ENCODE measurements at regions not wholly inside any gene's neighbourhood (a gene's known extent, or its start where the extent isn't known, plus 50 kb on each side); places are given as distances from the start of the nearest gene placed in this dataset.

- TF ChIP-seq RXRA (IDR thresholded peaks at IDR 0.05) = no peak
Observed at GRCh38 chr5:167448376-167448775, 843.1 kb upstream of the WWC1 start (continued).

GRCh38 chr5:167451076-167451475 lies 840.4 kb upstream of the WWC1 start:
- peaks cover 0 to 4% (median 0%) of the 10 kb centered on the region in 4 donors for H3K4me1 ChIP-seq (ENCODE audit: control insufficient read depth in 4 of 4, insufficient read depth in 4 of 4, low read length in 3 of 4)
- no peaks in the 10 kb centered on the region for H3K36me3 ChIP-seq (ENCODE audit: control insufficient read depth in 4 of 4, insufficient read depth in 3 of 4, low read depth in 1 of 4, low read length in 3 of 4)
- TF ChIP-seq EGR1 (IDR thresholded peaks at IDR 0.05; ENCODE audit: low read depth in 2 of 2) (no peak), GABPA (IDR thresholded peaks at IDR 0.05 in 1 of 2, conservative IDR thresholded peaks at IDR 0.05 in 1 of 2) (no peak), YY1 (IDR thresholded peaks at IDR 0.05) (no peak), MAX (IDR thresholded peaks at IDR 0.05) (no peak), HNF4G (IDR thresholded peaks at IDR 0.05) (no peak), FOXA1 (IDR thresholded peaks at IDR 0.05) (no peak), FOXA2 (IDR thresholded peaks at IDR 0.05) (no peak), JUND (IDR thresholded peaks at IDR 0.05) (no peak), HNF4A (conservative IDR thresholded peaks at IDR 0.05) (no peak), RAD21 (IDR thresholded peaks at IDR 0.05) (no peak), RXRA (IDR thresholded peaks at IDR 0.05) (no peak), SP1 (IDR thresholded peaks at IDR 0.05) (no peak), NR2F2 (IDR thresholded peaks at IDR 0.05) (no peak), REST (IDR thresholded peaks at IDR 0.05) (no peak), TAF1 (conservative IDR thresholded peaks at IDR 0.05) (no peak)
- TF ChIP-seq, protein P1, sequence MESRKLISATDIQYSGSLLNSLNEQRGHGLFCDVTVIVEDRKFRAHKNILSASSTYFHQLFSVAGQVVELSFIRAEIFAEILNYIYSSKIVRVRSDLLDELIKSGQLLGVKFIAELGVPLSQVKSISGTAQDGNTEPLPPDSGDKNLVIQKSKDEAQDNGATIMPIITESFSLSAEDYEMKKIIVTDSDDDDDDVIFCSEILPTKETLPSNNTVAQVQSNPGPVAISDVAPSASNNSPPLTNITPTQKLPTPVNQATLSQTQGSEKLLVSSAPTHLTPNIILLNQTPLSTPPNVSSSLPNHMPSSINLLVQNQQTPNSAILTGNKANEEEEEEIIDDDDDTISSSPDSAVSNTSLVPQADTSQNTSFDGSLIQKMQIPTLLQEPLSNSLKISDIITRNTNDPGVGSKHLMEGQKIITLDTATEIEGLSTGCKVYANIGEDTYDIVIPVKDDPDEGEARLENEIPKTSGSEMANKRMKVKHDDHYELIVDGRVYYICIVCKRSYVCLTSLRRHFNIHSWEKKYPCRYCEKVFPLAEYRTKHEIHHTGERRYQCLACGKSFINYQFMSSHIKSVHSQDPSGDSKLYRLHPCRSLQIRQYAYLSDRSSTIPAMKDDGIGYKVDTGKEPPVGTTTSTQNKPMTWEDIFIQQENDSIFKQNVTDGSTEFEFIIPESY (IDR thresholded peaks at IDR 0.05) = no peak
- TF ChIP-seq, protein P2, sequence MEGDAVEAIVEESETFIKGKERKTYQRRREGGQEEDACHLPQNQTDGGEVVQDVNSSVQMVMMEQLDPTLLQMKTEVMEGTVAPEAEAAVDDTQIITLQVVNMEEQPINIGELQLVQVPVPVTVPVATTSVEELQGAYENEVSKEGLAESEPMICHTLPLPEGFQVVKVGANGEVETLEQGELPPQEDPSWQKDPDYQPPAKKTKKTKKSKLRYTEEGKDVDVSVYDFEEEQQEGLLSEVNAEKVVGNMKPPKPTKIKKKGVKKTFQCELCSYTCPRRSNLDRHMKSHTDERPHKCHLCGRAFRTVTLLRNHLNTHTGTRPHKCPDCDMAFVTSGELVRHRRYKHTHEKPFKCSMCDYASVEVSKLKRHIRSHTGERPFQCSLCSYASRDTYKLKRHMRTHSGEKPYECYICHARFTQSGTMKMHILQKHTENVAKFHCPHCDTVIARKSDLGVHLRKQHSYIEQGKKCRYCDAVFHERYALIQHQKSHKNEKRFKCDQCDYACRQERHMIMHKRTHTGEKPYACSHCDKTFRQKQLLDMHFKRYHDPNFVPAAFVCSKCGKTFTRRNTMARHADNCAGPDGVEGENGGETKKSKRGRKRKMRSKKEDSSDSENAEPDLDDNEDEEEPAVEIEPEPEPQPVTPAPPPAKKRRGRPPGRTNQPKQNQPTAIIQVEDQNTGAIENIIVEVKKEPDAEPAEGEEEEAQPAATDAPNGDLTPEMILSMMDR (IDR thresholded peaks at IDR 0.05; ENCODE audit: low read depth, low read length, missing input control) = no peak
- TF ChIP-seq, protein P3, sequence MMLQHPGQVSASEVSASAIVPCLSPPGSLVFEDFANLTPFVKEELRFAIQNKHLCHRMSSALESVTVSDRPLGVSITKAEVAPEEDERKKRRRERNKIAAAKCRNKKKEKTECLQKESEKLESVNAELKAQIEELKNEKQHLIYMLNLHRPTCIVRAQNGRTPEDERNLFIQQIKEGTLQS (IDR thresholded peaks at IDR 0.05) = no peak
- H3K27ac ChIP-seq (ENCODE audit: low read depth in 1 of 2, low read length in 2 of 2) = no peak overlapping the region
- WGBS = 95% methylated on average over 7 of the region's 7 CpGs
- no peaks in the 10 kb centered on the region for H3K9me3 ChIP-seq (ENCODE audit: control insufficient read depth in 4 of 4, low read length in 3 of 4)
- no peak overlapping the region for H3K4me3 ChIP-seq (ENCODE audit: low read depth in 1 of 3, low read length in 3 of 3)
- DNase-seq (ENCODE audit: low spot score) = no peak
- no peaks in the 10 kb centered on the region for H3K27me3 ChIP-seq (ENCODE audit: control insufficient read depth in 4 of 4, insufficient read depth in 4 of 4, low read length in 3 of 4)
- no peak overlapping the region for H3K9ac ChIP-seq (ENCODE audit: low read depth in 1 of 2, low read length in 2 of 2)

Data from liver (tissue), 8 donors.